GM23248 (cell line): ENCODE measurements at regions not wholly inside any gene's neighbourhood (a gene's known extent, or its start where the extent isn't known, plus 50 kb on each side); places are given as distances from the start of the nearest gene placed in this dataset.
A peak's percentile ranks its signal among the peaks of the same experiment; 100 is the strongest.

ENCODE experiments used
- DNase-seq: peaks from one replicate; pipeline ENCODE4 v3.0.0-alpha.2; 2015
- H2AFZ ChIP-seq: fragments of 200-600 bp; sonication (generic); 2 replicates; pipeline ENCODE4 v1.6.1; 2016; ENCODE audit warnings: antibody characterized with exemption
- H3F3A ChIP-seq: fragments of 200-600 bp; sonication (generic); 2 replicates; pipeline ENCODE4 v1.6.1; 2016; ENCODE audit warnings: mild to moderate bottlenecking, antibody characterized with exemption, mixed run types; ENCODE audit not compliant: insufficient read depth
- H3K27ac ChIP-seq: fragments of 200-600 bp; sonication (generic); 2 replicates; pipeline ENCODE4 v1.5.1; 2016; ENCODE audit warnings: mild to moderate bottlenecking
- H3K27me3 ChIP-seq: fragments of 200-600 bp; sonication (generic); replicated peaks from 2 replicates; pipeline ENCODE4 v1.6.1; 2016; ENCODE audit warnings: mild to moderate bottlenecking; ENCODE audit not compliant: insufficient read depth
- H3K36me3 ChIP-seq: fragments of 200-600 bp; sonication (generic); 2 replicates; pipeline ENCODE4 v1.6.1; 2016; ENCODE audit warnings: low read depth, mild to moderate bottlenecking
- H3K4me1 ChIP-seq: fragments of 200-600 bp; sonication (generic); 2 replicates; pipeline ENCODE4 v1.6.1; 2016; ENCODE audit warnings: mild to moderate bottlenecking; ENCODE audit not compliant: insufficient read depth
- H3K4me2 ChIP-seq: fragments of 200-600 bp; sonication (generic); one replicate; pipeline ENCODE4 v1.6.1; 2016; ENCODE audit warnings: mild to moderate bottlenecking; ENCODE audit not compliant: unreplicated experiment
- H3K4me3 ChIP-seq: fragments of 200-600 bp; sonication (generic); 2 replicates; pipeline ENCODE4 v1.5.1; 2016; ENCODE audit warnings: mild to moderate bottlenecking
- H3K79me2 ChIP-seq: fragments of 200-600 bp; sonication (generic); 2 replicates; pipeline ENCODE4 v1.6.1; 2016; ENCODE audit warnings: mild to moderate bottlenecking; ENCODE audit not compliant: insufficient read depth
- H3K9ac ChIP-seq: fragments of 200-600 bp; sonication (generic); 2 replicates; pipeline ENCODE4 v1.6.1; 2016; ENCODE audit warnings: mild to moderate bottlenecking
- H3K9me2 ChIP-seq: fragments of 200-600 bp; sonication (generic); 2 replicates; pipeline ENCODE4 v1.6.1; 2016; ENCODE audit warnings: mixed run types, mild to moderate bottlenecking, moderate library complexity; ENCODE audit not compliant: insufficient read depth
- H3K9me3 ChIP-seq: fragments of 200-600 bp; sonication (generic); one replicate; pipeline ENCODE4 v1.6.1; 2017; ENCODE audit warnings: low read depth
- H4K20me1 ChIP-seq: fragments of 200-600 bp; sonication (generic); 2 replicates; pipeline ENCODE4 v1.6.0; 2016; ENCODE audit not compliant: insufficient read depth
- EZH2 ChIP-seq: fragments of 200-600 bp; sonication (generic); IDR thresholded peaks from 2 replicates; pipeline ENCODE4 v1.6.1; 2018; ENCODE audit warnings: antibody characterized with exemption, mild to moderate bottlenecking; ENCODE audit not compliant: insufficient read depth, poor library complexity, severe bottlenecking
- EZH2phosphoT487 ChIP-seq: fragments of 200-600 bp; sonication (generic); IDR thresholded peaks from 2 replicates; pipeline ENCODE4 v1.6.1; 2018; ENCODE audit warnings: antibody characterized with exemption, moderate library complexity, mild to moderate bottlenecking, low read depth; ENCODE audit not compliant: insufficient read depth
- WGBS, 2 experiments: methylation state at CpG; one replicate each; pipeline ENCODE4 v1.1.6; 2015 to 2017; ENCODE audit warnings: low lambda C conversion rate in 2 of 2, low coverage in 1 of 2; ENCODE audit errors: missing lambda C conversion rate in 2 of 2; 5-methylcytosine and 5-hydroxymethylcytosine counted together
- in situ Hi-C: fragments of 300-500 bp; cut with MboI; formaldehyde crosslinking; loops from 2 replicates; pipeline ENCODE4 v1.15.0; 2020

- no peak overlapping the region for H3K4me2 ChIP-seq
- no peak for DNase-seq
- no peaks in the 10 kb centered on the region for H4K20me1 ChIP-seq
- no peaks in the 10 kb centered on the region for H3K4me1 ChIP-seq
- no peaks in the 10 kb centered on the region for H3K9me3 ChIP-seq
- no peak overlapping the region for H3K27ac ChIP-seq
- no peaks in the 10 kb centered on the region for H3F3A ChIP-seq
- no peak overlapping the region for H2AFZ ChIP-seq
- TF ChIP-seq EZH2 (no peak), EZH2phosphoT487 (no peak)
- no peaks in the 10 kb centered on the region for H3K79me2 ChIP-seq
- WGBS, 2 experiments = 72 to 78% methylated on average over 5 of the region's 5 CpGs
- H3K27me3 ChIP-seq = peaks cover 9% of the 10 kb centered on the region; the same call in 1 of the 2 replicates
- no peaks in the 10 kb centered on the region for H3K36me3 ChIP-seq
- in situ Hi-C loops = loop anchor here (25.0 kb wide), 1 partner anchor 482 kb away; no protein-coding TSS in a partner anchor
- no peak overlapping the region for H3K9ac ChIP-seq
- no peak overlapping the region for H3K4me3 ChIP-seq
- H3K9me2 ChIP-seq = no peaks in the 10 kb centered on the region
Measured at GRCh38 chr9:95729669-95730368, 145.7 kb upstream of the ERCC6L2 start.

DNA sequence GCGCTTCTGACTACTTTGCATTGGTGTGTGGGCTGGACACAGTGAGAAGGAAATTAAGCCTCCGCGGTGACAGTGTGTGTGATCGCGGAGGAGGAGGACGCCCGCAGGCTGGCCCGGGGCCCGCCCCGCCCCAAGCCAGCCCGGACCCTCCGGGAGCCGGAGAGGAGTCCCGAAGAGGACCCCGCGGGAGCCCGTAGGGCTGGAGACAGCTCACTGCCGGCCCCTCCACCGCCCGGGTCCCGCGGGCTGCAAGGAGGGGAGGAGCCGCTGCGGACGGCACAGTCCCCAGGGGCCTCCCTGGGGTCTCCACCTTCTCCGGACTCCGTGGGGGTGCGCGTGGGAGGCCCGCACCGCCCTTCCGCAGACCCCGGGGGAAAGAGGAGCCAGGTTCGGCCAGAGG is 146.4 kb upstream of the ERCC6L2 start:
- Histone ChIP-seq H3K4me2 (no peak overlapping the region), H3K9me2 (no peaks in the 10 kb centered on the region), H4K20me1 (no peaks in the 10 kb centered on the region), H3K9me3 (no peaks in the 10 kb centered on the region), H3K36me3 (no peaks in the 10 kb centered on the region), H3K4me3 (no peak overlapping the region), H3K27me3 (peaks cover 14% of the 10 kb centered on the region; the same call in 1 of the 2 replicates), H3K9ac (no peak overlapping the region), H3K79me2 (no peaks in the 10 kb centered on the region), H2AFZ (no peak overlapping the region), H3K27ac (no peak overlapping the region), H3K4me1 (no peaks in the 10 kb centered on the region), H3F3A (no peaks in the 10 kb centered on the region)
- in situ Hi-C loops = loop anchor here (25.0 kb wide), 1 partner anchor 483 kb away; no protein-coding TSS in a partner anchor
- TF ChIP-seq EZH2phosphoT487 (no peak), EZH2 (no peak)
- 60 to 66% methylated on average over 14 to 28 of the region's 34 CpGs for WGBS, 2 experiments
- no peak for DNase-seq

GRCh38 chr9:95727947-95728520 is 147.5 kb upstream of the ERCC6L2 start:
- H3K9ac ChIP-seq = no peak overlapping the region
- no peaks in the 10 kb centered on the region for H3K36me3 ChIP-seq
- H3K27ac ChIP-seq = no peak overlapping the region
- peaks cover 16% of the 10 kb centered on the region; the same call in 1 of the 2 replicates for H3K27me3 ChIP-seq
- H3K4me3 ChIP-seq = no peak overlapping the region
- no peaks in the 10 kb centered on the region for H3F3A ChIP-seq
- TF ChIP-seq EZH2phosphoT487 (no peak), EZH2 (no peak)
- no peaks in the 10 kb centered on the region for H4K20me1 ChIP-seq
- in situ Hi-C loops = loop anchor here (25.0 kb wide), 1 partner anchor 484 kb away; no protein-coding TSS in a partner anchor
- H3K9me2 ChIP-seq = no peaks in the 10 kb centered on the region
- H3K79me2 ChIP-seq = no peaks in the 10 kb centered on the region
- no peak overlapping the region for H3K4me2 ChIP-seq
- no peaks in the 10 kb centered on the region for H3K4me1 ChIP-seq
- no peak overlapping the region for H2AFZ ChIP-seq
- H3K9me3 ChIP-seq = no peaks in the 10 kb centered on the region
- 81 to 83% methylated on average over 7 of the region's 7 CpGs for WGBS, 2 experiments
- no peak for DNase-seq

GRCh38 chr9:95726756-95727155 is 148.7 kb upstream of the ERCC6L2 start:
- Histone ChIP-seq H2AFZ (no peak overlapping the region), H3K27me3 (peaks cover 23% of the 10 kb centered on the region), H3K4me2 (no peak overlapping the region), H3K4me3 (no peak overlapping the region), H3K9me3 (no peaks in the 10 kb centered on the region), H3K36me3 (no peaks in the 10 kb centered on the region), H3K9me2 (no peaks in the 10 kb centered on the region), H3K4me1 (no peaks in the 10 kb centered on the region), H3K79me2 (no peaks in the 10 kb centered on the region), H3K9ac (no peak overlapping the region), H3F3A (no peaks in the 10 kb centered on the region), H3K27ac (no peak overlapping the region), H4K20me1 (no peaks in the 10 kb centered on the region)
- 35 to 42% methylated on average over 2 of the region's 2 CpGs for WGBS, 2 experiments
- TF ChIP-seq EZH2 (no peak), EZH2phosphoT487 (no peak)
- in situ Hi-C loops = loop anchor here (25.0 kb wide), 1 partner anchor 486 kb away; no protein-coding TSS in a partner anchor
- peak; percentile 66 for DNase-seq
